HFF-Myc (cell line): ENCODE measurements at regions not wholly inside any gene's neighbourhood (a gene's known extent, or its start where the extent isn't known, plus 50 kb on each side); places are given as distances from the start of the nearest gene placed in this dataset.

Experiments
- DNase-seq: peaks from one replicate; pipeline ENCODE4 v3.0.0-alpha.2; 2011; ENCODE audit warnings: low read depth; ENCODE audit errors: extremely low read depth
- H3K4me3 ChIP-seq: replicated peaks from 2 replicates; pipeline ENCODE4 v1.5.1; 2011; ENCODE audit warnings: low read depth, mild to moderate bottlenecking, control low read depth, low read length
- TF ChIP-seq, protein P1 (sequence below): IDR thresholded peaks from 2 replicates; pipeline ENCODE4 v1.5.1; 2012; ENCODE audit warnings: mild to moderate bottlenecking, low read depth, low read length, control low read depth; ENCODE audit errors: missing control alignments

DNA sequence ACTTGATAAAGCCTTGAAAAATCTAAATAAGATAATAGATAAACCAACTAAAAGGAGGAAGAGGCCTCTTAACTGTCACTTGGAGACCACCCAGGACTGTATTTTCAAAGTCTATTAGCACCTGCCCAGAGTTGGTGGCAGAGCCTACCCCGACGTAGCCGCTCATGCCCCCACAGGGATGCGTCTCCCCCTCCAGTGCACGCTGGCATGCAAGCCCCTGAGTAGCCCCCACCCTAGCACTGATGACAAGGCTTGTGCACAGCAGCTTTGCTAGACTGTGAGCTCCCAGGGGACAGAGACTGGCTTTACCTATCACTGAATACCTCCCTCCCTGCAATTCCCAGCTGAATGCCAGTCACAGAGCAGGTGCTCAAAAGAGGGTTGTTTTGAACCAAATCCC, 54.1 kb upstream of the HES1 start:
- TF ChIP-seq, protein P1, sequence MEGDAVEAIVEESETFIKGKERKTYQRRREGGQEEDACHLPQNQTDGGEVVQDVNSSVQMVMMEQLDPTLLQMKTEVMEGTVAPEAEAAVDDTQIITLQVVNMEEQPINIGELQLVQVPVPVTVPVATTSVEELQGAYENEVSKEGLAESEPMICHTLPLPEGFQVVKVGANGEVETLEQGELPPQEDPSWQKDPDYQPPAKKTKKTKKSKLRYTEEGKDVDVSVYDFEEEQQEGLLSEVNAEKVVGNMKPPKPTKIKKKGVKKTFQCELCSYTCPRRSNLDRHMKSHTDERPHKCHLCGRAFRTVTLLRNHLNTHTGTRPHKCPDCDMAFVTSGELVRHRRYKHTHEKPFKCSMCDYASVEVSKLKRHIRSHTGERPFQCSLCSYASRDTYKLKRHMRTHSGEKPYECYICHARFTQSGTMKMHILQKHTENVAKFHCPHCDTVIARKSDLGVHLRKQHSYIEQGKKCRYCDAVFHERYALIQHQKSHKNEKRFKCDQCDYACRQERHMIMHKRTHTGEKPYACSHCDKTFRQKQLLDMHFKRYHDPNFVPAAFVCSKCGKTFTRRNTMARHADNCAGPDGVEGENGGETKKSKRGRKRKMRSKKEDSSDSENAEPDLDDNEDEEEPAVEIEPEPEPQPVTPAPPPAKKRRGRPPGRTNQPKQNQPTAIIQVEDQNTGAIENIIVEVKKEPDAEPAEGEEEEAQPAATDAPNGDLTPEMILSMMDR: no peak
- H3K4me3 ChIP-seq: no peak overlapping the region
- no peak for DNase-seq

DNA sequence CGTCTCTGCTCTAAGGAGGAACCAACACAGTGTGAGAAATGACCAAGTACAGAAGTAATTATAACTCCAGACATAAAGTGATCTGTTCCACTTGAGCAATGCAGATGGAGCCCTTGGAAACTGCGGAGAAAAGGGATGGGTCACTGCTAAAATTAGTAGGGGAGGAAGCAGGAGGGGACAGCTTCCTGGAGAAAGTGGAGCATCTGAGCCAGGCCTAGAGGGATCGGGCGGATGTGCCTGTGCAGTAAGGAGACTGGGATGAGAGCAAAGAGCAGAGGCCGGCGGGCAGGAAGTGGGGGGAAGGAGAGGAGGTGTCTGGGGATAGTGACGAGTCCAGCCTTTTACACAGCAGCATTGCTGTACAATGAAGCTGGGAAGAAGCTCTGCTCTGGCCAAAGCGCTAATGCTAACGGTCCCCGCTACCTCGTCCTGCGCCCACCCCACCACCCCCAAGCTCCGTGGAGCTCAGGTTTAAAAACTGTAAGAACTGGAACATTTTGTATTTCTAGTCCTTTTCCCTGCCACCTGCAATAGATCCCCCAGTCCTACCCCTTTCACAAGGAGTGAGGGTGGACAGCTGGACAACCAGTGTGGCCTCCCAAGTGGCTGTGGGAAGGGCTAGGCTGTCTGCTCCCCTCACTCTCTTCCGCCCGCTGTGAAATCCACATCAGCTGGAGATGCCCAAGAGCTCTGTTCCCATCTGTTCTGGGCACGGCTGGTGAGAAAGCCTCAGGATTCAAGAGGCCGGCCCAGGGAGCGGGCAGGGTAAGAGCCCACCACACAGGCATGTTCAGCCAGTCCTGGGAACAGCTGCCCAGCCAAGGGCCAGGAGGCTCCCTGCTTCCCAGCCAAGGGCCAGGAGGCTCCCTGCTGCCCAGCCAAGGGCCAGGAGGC, 53.0 kb upstream of the HES1 start:
- TF ChIP-seq, protein P1: no peak
- DNase-seq: peak; percentile 31
- no peak overlapping the region for H3K4me3 ChIP-seq

- no peak overlapping the region for H3K4me3 ChIP-seq
Measured at GRCh38 chr3:194083637-194084224, 52.2 kb upstream of the HES1 start.

DNA sequence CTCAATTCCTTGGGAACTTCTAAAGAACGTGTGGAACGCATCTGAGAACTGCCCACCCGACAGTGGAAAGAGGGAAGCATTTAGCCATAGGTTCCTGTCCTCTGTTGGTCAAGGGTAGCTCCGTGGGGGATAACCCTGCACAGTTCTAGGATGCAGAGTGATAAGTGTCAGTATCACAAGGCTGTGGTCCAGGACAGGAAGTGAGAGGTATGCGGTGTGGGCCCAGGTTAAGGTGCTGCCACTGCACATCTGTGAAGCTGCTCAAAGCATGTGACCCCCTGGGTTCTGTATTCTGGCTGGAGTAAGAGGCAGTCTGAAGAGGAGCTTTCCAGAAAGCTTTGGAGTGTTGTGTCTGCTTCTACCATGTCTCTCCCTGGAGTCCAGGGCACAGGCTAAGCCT, 51.7 kb upstream of the HES1 start:
- TF ChIP-seq, protein P1: no peak
- H3K4me3 ChIP-seq: no peak overlapping the region
- DNase-seq: no peak

More at GRCh38 chr3:194083637-194084224, 52.2 kb upstream of the HES1 start:
- TF ChIP-seq, protein P1: no peak
- no peak for DNase-seq
